ENCODE measurements at regions not wholly inside any gene's neighbourhood (a gene's known extent, or its start where the extent isn't known, plus 50 kb on each side); places are given as distances from the start of the nearest gene placed in this dataset.

DNA sequence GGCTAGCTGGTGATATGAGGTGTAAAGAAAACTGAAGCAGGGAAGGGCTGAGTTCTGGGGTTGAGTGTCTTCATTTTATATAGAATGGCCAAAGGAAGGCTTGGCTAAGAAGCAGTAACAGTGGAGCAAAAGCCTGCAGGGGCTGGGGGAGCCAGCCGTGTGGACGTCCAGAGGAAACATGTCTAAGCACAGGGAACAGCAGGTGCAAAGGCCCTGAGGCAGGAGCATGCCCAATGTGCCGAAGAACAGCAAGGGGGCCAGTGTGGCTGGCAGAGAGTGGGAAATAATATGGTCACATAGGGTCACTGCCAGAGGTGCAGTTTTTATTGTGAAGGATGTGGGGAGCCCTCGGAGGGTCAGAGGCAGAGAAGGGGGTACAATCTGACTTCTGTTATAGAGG, 60.5 kb upstream of the KCNG1 start:
- no peak overlapping the region for H2AFZ ChIP-seq (ENCODE audit: low read length)
- no peaks in the 10 kb centered on the region for H3K9me3 ChIP-seq (ENCODE audit: low read length)
- H4K20me1 ChIP-seq (ENCODE audit: low read length): no peaks in the 10 kb centered on the region
- H3K36me3 ChIP-seq (ENCODE audit: low read depth, low read length): no peaks in the 10 kb centered on the region
- H3K9ac ChIP-seq (ENCODE audit: low read length): no peak overlapping the region
- intact Hi-C loops (cut with micrococcal nuclease): no loop called here
- H3K27ac ChIP-seq (ENCODE audit: low read length): no peak overlapping the region
- H3F3A ChIP-seq (ENCODE audit: low read length, unreplicated experiment): no peaks in the 10 kb centered on the region
- DNase-seq: no peak
- no peaks in the 10 kb centered on the region for H3K4me1 ChIP-seq (ENCODE audit: insufficient read depth, low read length)
- H3K79me2 ChIP-seq (ENCODE audit: low read length): no peaks in the 10 kb centered on the region
- no peak for ATAC-seq
- no TSS peak for BruUV-seq (replicated peaks)
- CTCF ChIA-PET: no interaction called here
- peaks cover 77% of the 10 kb centered on the region for H3K27me3 ChIP-seq (ENCODE audit: low read length)
- TF ChIP-seq EZH2 (IDR thresholded peaks at IDR 0.05; ENCODE audit: low read length, unreplicated experiment) (no peak), EZH2phosphoT487 (IDR thresholded peaks at IDR 0.05; ENCODE audit: borderline replicate concordance, low read length) (no peak)
- TF ChIP-seq, protein P1, sequence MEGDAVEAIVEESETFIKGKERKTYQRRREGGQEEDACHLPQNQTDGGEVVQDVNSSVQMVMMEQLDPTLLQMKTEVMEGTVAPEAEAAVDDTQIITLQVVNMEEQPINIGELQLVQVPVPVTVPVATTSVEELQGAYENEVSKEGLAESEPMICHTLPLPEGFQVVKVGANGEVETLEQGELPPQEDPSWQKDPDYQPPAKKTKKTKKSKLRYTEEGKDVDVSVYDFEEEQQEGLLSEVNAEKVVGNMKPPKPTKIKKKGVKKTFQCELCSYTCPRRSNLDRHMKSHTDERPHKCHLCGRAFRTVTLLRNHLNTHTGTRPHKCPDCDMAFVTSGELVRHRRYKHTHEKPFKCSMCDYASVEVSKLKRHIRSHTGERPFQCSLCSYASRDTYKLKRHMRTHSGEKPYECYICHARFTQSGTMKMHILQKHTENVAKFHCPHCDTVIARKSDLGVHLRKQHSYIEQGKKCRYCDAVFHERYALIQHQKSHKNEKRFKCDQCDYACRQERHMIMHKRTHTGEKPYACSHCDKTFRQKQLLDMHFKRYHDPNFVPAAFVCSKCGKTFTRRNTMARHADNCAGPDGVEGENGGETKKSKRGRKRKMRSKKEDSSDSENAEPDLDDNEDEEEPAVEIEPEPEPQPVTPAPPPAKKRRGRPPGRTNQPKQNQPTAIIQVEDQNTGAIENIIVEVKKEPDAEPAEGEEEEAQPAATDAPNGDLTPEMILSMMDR (conservative IDR thresholded peaks at IDR 0.05; ENCODE audit: low read depth, low read length): no peak
- no peak overlapping the region for H3K4me3 ChIP-seq (ENCODE audit: low read length)
- H3K4me2 ChIP-seq (ENCODE audit: low read length): no peak overlapping the region
- no peaks in the 10 kb centered on the region for H3K9me2 ChIP-seq (replicated peaks; ENCODE audit: low read length)
- POLR2A ChIA-PET (ENCODE audit: unreplicated experiment): interaction anchor here (0.6 kb wide), 1 partner anchor 36 kb away, joined by 3 read pairs; no protein-coding TSS in a partner anchor

DNA sequence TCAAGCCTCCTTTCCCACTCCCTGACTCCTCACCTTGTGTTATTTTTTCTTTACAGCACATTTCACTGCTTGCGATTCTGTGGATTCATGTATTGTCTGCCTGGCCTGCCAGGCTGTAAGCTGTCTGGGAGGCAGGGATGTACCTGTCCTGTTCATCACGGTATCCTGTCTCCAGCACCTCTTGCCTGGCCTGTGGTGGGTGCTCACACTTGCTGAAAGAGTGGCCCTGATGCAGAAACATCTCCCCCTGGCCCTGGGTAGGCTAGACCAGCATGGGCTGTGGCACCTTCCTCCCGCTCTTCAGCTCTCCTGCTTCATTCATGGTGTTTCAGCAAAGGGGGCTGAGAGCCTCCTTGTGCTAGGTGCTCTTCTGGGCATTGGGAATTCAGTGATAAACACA, 60.1 kb upstream of the KCNG1 start:
- H3K4me1 ChIP-seq (ENCODE audit: insufficient read depth, low read length): no peaks in the 10 kb centered on the region
- BruUV-seq (replicated peaks): no TSS peak
- CTCF ChIA-PET: no interaction called here

DNA sequence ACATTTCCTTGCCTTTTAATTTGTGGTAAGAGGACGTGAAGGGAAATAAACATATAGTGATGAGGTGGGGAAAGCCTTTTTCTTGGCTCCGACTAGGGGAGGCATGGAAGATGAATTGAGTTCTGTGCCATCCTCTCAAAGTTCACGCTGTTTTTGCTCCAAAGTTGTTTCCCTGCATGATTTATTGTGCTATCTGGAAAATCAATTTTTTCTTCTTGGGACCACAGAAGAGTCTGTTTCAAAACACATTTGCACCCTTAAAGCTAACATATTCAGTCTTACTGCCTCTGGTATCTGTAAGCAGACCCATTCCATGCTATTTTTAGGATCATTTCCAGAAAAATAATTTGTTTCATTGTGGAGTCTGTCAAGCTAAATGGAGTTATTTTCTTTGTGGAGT, 57.6 kb upstream of the KCNG1 start:
- H2AFZ ChIP-seq (ENCODE audit: low read length): no peak overlapping the region
- no peaks in the 10 kb centered on the region for H3K9me3 ChIP-seq (ENCODE audit: low read length)
- DNase-seq (no peak), ATAC-seq (no peak)
- no TSS peak for BruUV-seq (replicated peaks)
- no peak overlapping the region for H3K4me3 ChIP-seq (ENCODE audit: low read length)
- no peaks in the 10 kb centered on the region for H3K36me3 ChIP-seq (ENCODE audit: low read depth, low read length)
- ChIA-PET CTCF (interaction anchor here (0.8 kb wide), 1 partner anchor 50 kb away, joined by 3 read pairs; no protein-coding TSS in a partner anchor), POLR2A (ENCODE audit: unreplicated experiment) (no interaction called here)
- H3F3A ChIP-seq (ENCODE audit: low read length, unreplicated experiment): no peaks in the 10 kb centered on the region
- H3K27ac ChIP-seq (ENCODE audit: low read length): no peak overlapping the region
- H4K20me1 ChIP-seq (ENCODE audit: low read length): no peaks in the 10 kb centered on the region
- no peaks in the 10 kb centered on the region for H3K9me2 ChIP-seq (replicated peaks; ENCODE audit: low read length)
- H3K9ac ChIP-seq (ENCODE audit: low read length): no peak overlapping the region
- no peaks in the 10 kb centered on the region for H3K79me2 ChIP-seq (ENCODE audit: low read length)
- intact Hi-C loops (cut with micrococcal nuclease): no loop called here
- no peaks in the 10 kb centered on the region for H3K4me1 ChIP-seq (ENCODE audit: insufficient read depth, low read length)
- no peak overlapping the region for H3K4me2 ChIP-seq (ENCODE audit: low read length)
- TF ChIP-seq EZH2 (IDR thresholded peaks at IDR 0.05; ENCODE audit: low read length, unreplicated experiment) (no peak), EZH2phosphoT487 (IDR thresholded peaks at IDR 0.05; ENCODE audit: borderline replicate concordance, low read length) (no peak)
- TF ChIP-seq, protein P1 (conservative IDR thresholded peaks at IDR 0.05; ENCODE audit: low read depth, low read length): no peak
- peaks cover 71% of the 10 kb centered on the region for H3K27me3 ChIP-seq (ENCODE audit: low read length)

More for the DNA sequence above, 60.1 kb upstream of the KCNG1 start:
- H2AFZ ChIP-seq (ENCODE audit: low read length): no peak overlapping the region
- no peak overlapping the region for H3K27ac ChIP-seq (ENCODE audit: low read length)
- no peaks in the 10 kb centered on the region for H3F3A ChIP-seq (ENCODE audit: low read length, unreplicated experiment)
- DNase-seq (no peak), ATAC-seq (no peak)
- peaks cover 77% of the 10 kb centered on the region for H3K27me3 ChIP-seq (ENCODE audit: low read length)
- POLR2A ChIA-PET (ENCODE audit: unreplicated experiment): no interaction called here
- H3K9me2 ChIP-seq (replicated peaks; ENCODE audit: low read length): no peaks in the 10 kb centered on the region
- H3K4me2 ChIP-seq (ENCODE audit: low read length): no peak overlapping the region
- intact Hi-C loops (cut with micrococcal nuclease): no loop called here
- no peaks in the 10 kb centered on the region for H4K20me1 ChIP-seq (ENCODE audit: low read length)
- no peaks in the 10 kb centered on the region for H3K79me2 ChIP-seq (ENCODE audit: low read length)
- no peaks in the 10 kb centered on the region for H3K9me3 ChIP-seq (ENCODE audit: low read length)
- no peak overlapping the region for H3K4me3 ChIP-seq (ENCODE audit: low read length)
- no peak for TF ChIP-seq EZH2 (IDR thresholded peaks at IDR 0.05; ENCODE audit: low read length, unreplicated experiment)
- TF ChIP-seq EZH2phosphoT487 (IDR thresholded peaks at IDR 0.05; ENCODE audit: borderline replicate concordance, low read length): no peak
- TF ChIP-seq, protein P1 (conservative IDR thresholded peaks at IDR 0.05; ENCODE audit: low read depth, low read length): no peak
- H3K9ac ChIP-seq (ENCODE audit: low read length): no peak overlapping the region
- H3K36me3 ChIP-seq (ENCODE audit: low read depth, low read length): no peaks in the 10 kb centered on the region

Measured in PC-3 (cell line).